HEK293 (cell line): ENCODE measurements at regions not wholly inside any gene's neighbourhood (a gene's known extent, or its start where the extent isn't known, plus 50 kb on each side); places are given as distances from the start of the nearest gene placed in this dataset.

ENCODE experiments used
- CTCF ChIA-PET: fragments of 350-600 bp; formaldehyde crosslinking; extraction: SDS; loops from one replicate; lab custom pipeline; 2021; ENCODE audit warnings: antibody characterized with exemption; lab: Yijun Ruan, JAX
- POLR2A ChIA-PET: fragments of 300-600 bp; formaldehyde crosslinking; extraction: SDS; loops from one replicate; lab custom pipeline; 2020; ENCODE audit warnings: antibody characterized with exemption, inconsistent platforms; lab: Yijun Ruan, JAX
- H3K27ac ChIP-seq: fragments of 200-500 bp; sonication (Bioruptor generic); 2 replicates; pipeline ENCODE4 v1.5.1; 2014; ENCODE audit warnings: low read depth, low read length, control low read depth, inconsistent platforms; ENCODE audit errors: extremely low read depth
- H3K36me3 ChIP-seq, 2 experiments: fragments of 200-500 bp in 1 of 2; sonication (Bioruptor generic) in 1 of 2; 1 replicate in 1 of 2; 2 replicates in 1 of 2; pipeline ENCODE4 v1.5.1; 2014 to 2017; ENCODE audit warnings: inconsistent platforms in 2 of 2, low read length in 2 of 2; ENCODE audit not compliant: control insufficient read depth in 2 of 2, insufficient read depth in 1 of 2
- H3K4me1 ChIP-seq: fragments of 200-500 bp; sonication (Bioruptor generic); 2 replicates; pipeline ENCODE4 v1.5.1; 2014; ENCODE audit warnings: mild to moderate bottlenecking, low read length, inconsistent platforms; ENCODE audit not compliant: control insufficient read depth, insufficient read depth
- H3K4me3 ChIP-seq: 2 replicates; pipeline ENCODE4 v1.5.1; 2011; ENCODE audit warnings: low read depth, mild to moderate bottlenecking, control low read depth, low read length, moderate library complexity
- H3K9me3 ChIP-seq: fragments of 200-500 bp; sonication (Bioruptor generic); 2 replicates; pipeline ENCODE4 v1.5.1; 2014; ENCODE audit warnings: low read depth, low read length, inconsistent platforms; ENCODE audit not compliant: control insufficient read depth, insufficient read depth
- SCRT1 ChIP-seq: fragments of 450-650 bp; formaldehyde crosslinking; IDR thresholded peaks from 2 replicates; pipeline ENCODE4 v1.5.1; 2016; ENCODE audit warnings: missing biosample characterization, missing genetic modification characterization, borderline replicate concordance
- SCRT2 ChIP-seq: fragments of 450-650 bp; formaldehyde crosslinking; IDR thresholded peaks from 2 replicates; pipeline ENCODE4 v1.5.1; 2016; ENCODE audit warnings: missing biosample characterization, missing genetic modification characterization
- SETDB1 ChIP-seq: IDR thresholded peaks from one replicate; pipeline ENCODE4 v1.6.1; 2017; ENCODE audit warnings: mild to moderate bottlenecking, low read length, moderate library complexity, mixed read lengths; ENCODE audit not compliant: insufficient read length
- ZBTB20 ChIP-seq: fragments of 450-650 bp; formaldehyde crosslinking; IDR thresholded peaks from 2 replicates; pipeline ENCODE4 v1.5.1; 2016; ENCODE audit warnings: missing biosample characterization, missing genetic modification characterization
- ZNF10 ChIP-seq: fragments of 450-650 bp; formaldehyde crosslinking; IDR thresholded peaks from 2 replicates; pipeline ENCODE4 v1.5.1; 2017; ENCODE audit warnings: missing biosample characterization, missing genetic modification characterization
- ZNF169 ChIP-seq: fragments of 450-650 bp; formaldehyde crosslinking; IDR thresholded peaks from 2 replicates; pipeline ENCODE4 v1.5.1; 2016; ENCODE audit warnings: missing biosample characterization, missing genetic modification characterization
- ZNF221 ChIP-seq: fragments of 450-650 bp; formaldehyde crosslinking; IDR thresholded peaks from 2 replicates; pipeline ENCODE4 v1.5.1; 2017; ENCODE audit warnings: missing biosample characterization, missing genetic modification characterization, borderline replicate concordance
- ZNF341 ChIP-seq: fragments of 450-650 bp; formaldehyde crosslinking; IDR thresholded peaks from 2 replicates; pipeline ENCODE4; 2016; ENCODE audit warnings: low read depth, missing biosample characterization, missing genetic modification characterization
- ZNF747 ChIP-seq: fragments of 450-650 bp; formaldehyde crosslinking; IDR thresholded peaks from 2 replicates; pipeline ENCODE4 v1.5.1; 2016; ENCODE audit warnings: missing biosample characterization, missing genetic modification characterization
- ZNF776 ChIP-seq: fragments of 450-650 bp; formaldehyde crosslinking; IDR thresholded peaks from 2 replicates; pipeline ENCODE4 v1.5.0; 2017; ENCODE audit warnings: missing biosample characterization, missing genetic modification characterization, borderline replicate concordance
- ZNF837 ChIP-seq: fragments of 450-650 bp; formaldehyde crosslinking; IDR thresholded peaks from 2 replicates; pipeline ENCODE4 v1.5.1; 2016; ENCODE audit warnings: missing biosample characterization, missing genetic modification characterization
- ZSCAN30 ChIP-seq: fragments of 450-650 bp; IDR thresholded peaks from 2 replicates; pipeline ENCODE4 v1.5.1; 2018; ENCODE audit warnings: missing biosample characterization, mild to moderate bottlenecking, missing genetic modification characterization, moderate library complexity
- TF ChIP-seq, protein P1 (sequence below): fragments of 450-650 bp; formaldehyde crosslinking; IDR thresholded peaks from 2 replicates; pipeline ENCODE4 v1.5.1; 2016; ENCODE audit warnings: missing biosample characterization, missing genetic modification characterization
- TF ChIP-seq, protein P2 (sequence below): fragments of 450-650 bp; formaldehyde crosslinking; IDR thresholded peaks from 2 replicates; pipeline ENCODE4 v1.5.1; 2016; ENCODE audit warnings: missing biosample characterization, missing genetic modification characterization
- TF ChIP-seq, protein P3 (sequence below): fragments of 450-650 bp; formaldehyde crosslinking; IDR thresholded peaks from 2 replicates; pipeline ENCODE4 v1.5.1; 2016; ENCODE audit warnings: missing biosample characterization, missing genetic modification characterization

DNA sequence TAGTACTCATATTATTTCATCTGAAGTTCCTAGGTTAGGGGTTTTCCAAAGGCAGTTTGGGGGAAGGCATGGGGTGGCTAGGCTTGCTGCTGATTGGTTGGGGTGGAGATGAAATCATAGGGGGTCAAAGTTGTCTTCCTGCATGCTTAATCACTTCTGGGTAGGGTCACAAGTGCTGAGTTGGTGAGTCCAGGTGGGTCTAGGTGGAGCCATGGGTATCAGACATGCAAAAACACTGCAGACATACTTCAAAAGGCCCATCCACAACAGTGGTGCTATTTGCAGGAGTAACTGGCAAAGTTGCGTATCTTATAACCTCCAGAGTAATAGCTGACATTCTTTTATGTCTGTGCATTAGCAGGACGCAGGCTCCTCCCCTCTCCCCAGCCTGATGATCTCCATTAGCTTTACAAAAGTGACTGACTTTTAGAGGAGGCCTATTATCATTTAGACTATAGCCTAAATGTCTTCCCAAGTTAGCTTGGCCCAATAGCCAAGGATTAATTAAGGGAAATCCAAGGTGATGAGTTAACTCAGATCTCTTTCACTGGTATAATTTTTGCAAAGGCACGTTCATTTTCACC lies 374.4 kb upstream of the PRMT6 start:
- POLR2A ChIA-PET, result no interaction called here
- CTCF ChIA-PET, result no interaction called here
- TF ChIP-seq ZNF837 (tag by site-specific recombination) (no peak), ZNF169 (no peak), ZNF747 (tag by site-specific recombination) (no peak), SCRT1 (tag by site-specific recombination) (no peak)
- no peaks in the 10 kb centered on the region for H3K4me1 ChIP-seq
- H3K36me3 ChIP-seq, result no peaks in the 10 kb centered on the region
- H3K4me3 ChIP-seq, result no peak overlapping the region
- no peak overlapping the region for H3K27ac ChIP-seq
- no peaks in the 10 kb centered on the region for H3K9me3 ChIP-seq

DNA sequence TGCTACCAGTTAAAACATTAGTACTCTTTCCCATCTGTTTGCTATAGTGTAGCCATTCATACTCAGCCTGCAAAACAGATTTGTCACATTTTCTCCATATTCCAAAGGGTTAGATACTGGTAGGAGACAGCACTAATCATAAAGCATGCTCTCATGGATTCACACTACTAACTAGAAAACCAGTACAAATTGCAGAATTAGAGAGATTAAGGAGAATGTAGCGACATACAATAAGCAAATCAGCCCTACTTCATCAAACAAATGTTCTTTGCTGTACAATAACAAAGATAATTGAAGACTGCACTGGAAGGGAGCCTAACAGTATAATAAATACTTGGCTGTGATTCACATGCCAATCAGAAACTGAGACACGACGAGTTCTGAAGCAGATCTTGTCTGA lies 368.0 kb upstream of the PRMT6 start:
- ChIA-PET CTCF (no interaction called here), POLR2A (no interaction called here)
- Histone ChIP-seq H3K4me1 (no peaks in the 10 kb centered on the region), H3K36me3 (no peaks in the 10 kb centered on the region), H3K27ac (no peak overlapping the region), H3K4me3 (no peak overlapping the region), H3K9me3 (no peaks in the 10 kb centered on the region)
- TF ChIP-seq ZNF747 (tag by site-specific recombination) (no peak), ZNF221 (tag by site-specific recombination) (no peak), ZBTB20 (tag by site-specific recombination) (no peak), SCRT2 (tag by site-specific recombination) (no peak), ZNF776 (tag by site-specific recombination) (no peak), SETDB1 (no peak), ZNF341 (tag by site-specific recombination) (no peak), ZSCAN30 (tag by site-specific recombination) (no peak), ZNF10 (no peak)
- TF ChIP-seq, protein P1, sequence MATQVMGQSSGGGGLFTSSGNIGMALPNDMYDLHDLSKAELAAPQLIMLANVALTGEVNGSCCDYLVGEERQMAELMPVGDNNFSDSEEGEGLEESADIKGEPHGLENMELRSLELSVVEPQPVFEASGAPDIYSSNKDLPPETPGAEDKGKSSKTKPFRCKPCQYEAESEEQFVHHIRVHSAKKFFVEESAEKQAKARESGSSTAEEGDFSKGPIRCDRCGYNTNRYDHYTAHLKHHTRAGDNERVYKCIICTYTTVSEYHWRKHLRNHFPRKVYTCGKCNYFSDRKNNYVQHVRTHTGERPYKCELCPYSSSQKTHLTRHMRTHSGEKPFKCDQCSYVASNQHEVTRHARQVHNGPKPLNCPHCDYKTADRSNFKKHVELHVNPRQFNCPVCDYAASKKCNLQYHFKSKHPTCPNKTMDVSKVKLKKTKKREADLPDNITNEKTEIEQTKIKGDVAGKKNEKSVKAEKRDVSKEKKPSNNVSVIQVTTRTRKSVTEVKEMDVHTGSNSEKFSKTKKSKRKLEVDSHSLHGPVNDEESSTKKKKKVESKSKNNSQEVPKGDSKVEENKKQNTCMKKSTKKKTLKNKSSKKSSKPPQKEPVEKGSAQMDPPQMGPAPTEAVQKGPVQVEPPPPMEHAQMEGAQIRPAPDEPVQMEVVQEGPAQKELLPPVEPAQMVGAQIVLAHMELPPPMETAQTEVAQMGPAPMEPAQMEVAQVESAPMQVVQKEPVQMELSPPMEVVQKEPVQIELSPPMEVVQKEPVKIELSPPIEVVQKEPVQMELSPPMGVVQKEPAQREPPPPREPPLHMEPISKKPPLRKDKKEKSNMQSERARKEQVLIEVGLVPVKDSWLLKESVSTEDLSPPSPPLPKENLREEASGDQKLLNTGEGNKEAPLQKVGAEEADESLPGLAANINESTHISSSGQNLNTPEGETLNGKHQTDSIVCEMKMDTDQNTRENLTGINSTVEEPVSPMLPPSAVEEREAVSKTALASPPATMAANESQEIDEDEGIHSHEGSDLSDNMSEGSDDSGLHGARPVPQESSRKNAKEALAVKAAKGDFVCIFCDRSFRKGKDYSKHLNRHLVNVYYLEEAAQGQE (tag by site-specific recombination), result no peak
- TF ChIP-seq, protein P2, sequence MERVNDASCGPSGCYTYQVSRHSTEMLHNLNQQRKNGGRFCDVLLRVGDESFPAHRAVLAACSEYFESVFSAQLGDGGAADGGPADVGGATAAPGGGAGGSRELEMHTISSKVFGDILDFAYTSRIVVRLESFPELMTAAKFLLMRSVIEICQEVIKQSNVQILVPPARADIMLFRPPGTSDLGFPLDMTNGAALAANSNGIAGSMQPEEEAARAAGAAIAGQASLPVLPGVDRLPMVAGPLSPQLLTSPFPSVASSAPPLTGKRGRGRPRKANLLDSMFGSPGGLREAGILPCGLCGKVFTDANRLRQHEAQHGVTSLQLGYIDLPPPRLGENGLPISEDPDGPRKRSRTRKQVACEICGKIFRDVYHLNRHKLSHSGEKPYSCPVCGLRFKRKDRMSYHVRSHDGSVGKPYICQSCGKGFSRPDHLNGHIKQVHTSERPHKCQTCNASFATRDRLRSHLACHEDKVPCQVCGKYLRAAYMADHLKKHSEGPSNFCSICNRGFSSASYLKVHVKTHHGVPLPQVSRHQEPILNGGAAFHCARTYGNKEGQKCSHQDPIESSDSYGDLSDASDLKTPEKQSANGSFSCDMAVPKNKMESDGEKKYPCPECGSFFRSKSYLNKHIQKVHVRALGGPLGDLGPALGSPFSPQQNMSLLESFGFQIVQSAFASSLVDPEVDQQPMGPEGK (tag by site-specific recombination), result no peak
- TF ChIP-seq, protein P3, sequence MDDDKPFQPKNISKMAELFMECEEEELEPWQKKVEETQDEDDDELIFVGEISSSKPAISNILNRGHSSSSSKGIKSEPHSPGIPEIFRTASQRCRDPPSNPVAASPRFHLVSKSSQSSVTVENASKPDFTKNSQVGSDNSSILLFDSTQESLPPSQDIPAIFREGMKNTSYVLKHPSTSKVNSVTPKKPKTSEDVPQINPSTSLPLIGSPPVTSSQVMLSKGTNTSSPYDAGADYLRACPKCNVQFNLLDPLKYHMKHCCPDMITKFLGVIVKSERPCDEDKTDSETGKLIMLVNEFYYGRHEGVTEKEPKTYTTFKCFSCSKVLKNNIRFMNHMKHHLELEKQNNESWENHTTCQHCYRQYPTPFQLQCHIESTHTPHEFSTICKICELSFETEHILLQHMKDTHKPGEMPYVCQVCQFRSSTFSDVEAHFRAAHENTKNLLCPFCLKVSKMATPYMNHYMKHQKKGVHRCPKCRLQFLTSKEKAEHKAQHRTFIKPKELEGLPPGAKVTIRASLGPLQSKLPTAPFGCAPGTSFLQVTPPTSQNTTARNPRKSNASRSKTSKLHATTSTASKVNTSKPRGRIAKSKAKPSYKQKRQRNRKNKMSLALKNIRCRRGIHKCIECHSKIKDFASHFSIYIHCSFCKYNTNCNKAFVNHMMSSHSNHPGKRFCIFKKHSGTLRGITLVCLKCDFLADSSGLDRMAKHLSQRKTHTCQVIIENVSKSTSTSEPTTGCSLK (tag by site-specific recombination), result no peak
